Epithelial cell of prostate (primary cell): ENCODE measurements at regions not wholly inside any gene's neighbourhood (a gene's known extent, or its start where the extent isn't known, plus 50 kb on each side); places are given as distances from the start of the nearest gene placed in this dataset.
"Not testable (repeated sequence)": the region's sequence is repeated elsewhere in the genome, so short reads cannot be mapped to it uniquely, and the experiment has no call there.

Experiments used
- DNase-seq: peaks from one replicate; pipeline ENCODE4 v3.0.0-alpha.2; 2011; ENCODE audit warnings: low read depth, low spot score
- H3K27ac ChIP-seq: fragments of 450-650 bp; 2 replicates; pipeline ENCODE4 v1.5.1; 2017; ENCODE audit warnings: mild to moderate bottlenecking

GRCh38 chr6:126880964-126881363 is 237.5 kb upstream of the RSPO3 start:
- H3K27ac ChIP-seq = no peak overlapping the region
- no peak for DNase-seq

DNA sequence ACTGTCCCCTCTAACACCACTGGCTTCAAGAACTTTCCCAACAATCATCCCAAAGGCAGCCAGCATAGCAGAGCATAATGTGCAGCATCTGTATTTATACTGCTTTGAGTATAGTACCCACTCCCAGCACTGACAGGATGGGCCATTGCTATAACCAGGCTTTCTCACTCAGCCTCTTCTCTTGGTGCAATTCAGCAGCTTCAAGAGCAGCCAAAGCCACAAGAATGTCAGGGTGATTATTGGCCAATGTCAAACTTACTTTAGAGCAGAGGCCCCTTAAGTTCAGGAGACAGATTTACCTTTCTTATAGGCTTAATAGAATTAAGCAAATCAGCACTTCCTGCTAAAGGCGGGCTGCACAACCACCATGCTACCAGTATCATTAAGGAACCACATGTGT is 232.4 kb upstream of the RSPO3 start:
- DNase-seq = no peak
- H3K27ac ChIP-seq = no peak overlapping the region

DNA sequence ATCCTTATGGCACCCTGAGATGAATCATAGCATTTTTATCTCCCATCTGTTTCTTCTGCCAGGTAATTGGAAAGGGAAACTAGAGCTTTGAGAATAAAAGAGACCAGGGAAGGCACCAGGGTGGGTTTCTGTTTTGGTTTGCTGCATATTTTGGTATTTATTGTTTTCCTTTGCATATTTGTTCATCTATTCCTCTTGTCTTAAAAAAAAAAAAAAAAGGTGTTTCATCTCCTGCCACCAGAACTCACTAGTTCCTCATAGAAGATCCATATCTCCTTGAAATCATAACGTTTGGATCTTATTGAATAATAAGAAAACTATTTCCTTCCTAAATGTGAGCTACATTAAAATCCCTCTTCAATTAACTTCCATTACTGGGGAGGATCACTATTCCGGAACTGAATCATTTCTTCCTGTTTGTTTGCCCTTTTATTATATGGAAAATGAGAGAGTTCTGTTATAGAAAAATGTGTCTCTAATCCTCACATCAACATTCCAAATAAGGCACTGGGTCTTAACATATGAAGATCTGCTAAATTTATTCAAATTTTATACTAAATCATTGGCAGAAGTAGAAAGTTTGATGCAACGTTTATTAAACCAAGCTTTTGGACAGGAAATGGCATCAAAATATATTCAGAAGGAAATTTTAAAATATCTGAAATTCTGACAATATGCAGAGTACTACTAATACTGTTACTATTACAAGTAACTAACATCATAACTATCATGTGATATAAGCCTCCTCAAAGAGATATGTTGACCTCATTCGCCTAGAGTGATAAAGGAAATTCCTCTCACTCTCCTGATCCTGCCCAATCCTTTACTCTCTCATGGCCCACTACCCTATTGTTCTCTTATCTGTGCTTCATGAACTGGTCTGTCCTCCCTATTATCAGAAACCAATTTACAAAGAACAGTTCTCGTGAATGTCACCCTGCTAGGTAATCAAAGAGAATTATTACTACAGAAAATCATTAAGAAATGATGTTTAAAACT is 229.4 kb upstream of the RSPO3 start:
- no peak overlapping the region for H3K27ac ChIP-seq
- DNase-seq = no peak

GRCh38 chr6:126890055-126890454 is 228.4 kb upstream of the RSPO3 start:
- H3K27ac ChIP-seq = no peak overlapping the region
- no peak for DNase-seq

DNA sequence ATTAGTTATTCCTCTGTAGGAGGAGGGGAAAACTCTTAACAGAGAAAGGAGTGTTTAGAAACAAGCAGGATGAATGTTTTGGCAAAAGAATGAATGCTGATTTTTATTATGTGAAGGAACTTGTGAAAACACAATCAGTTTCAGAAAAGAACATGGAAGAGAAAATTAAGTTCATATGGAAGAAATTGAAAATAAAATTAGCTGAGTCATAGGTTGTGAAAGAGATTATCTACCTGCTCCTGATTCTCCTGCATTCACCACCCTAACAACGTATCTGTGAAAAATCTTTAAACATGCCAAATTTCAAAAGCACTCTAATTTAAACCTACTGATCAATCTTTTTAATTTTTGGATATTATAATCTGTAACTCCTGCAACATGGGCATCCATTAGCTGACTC is 227.3 kb upstream of the RSPO3 start:
- no peak overlapping the region for H3K27ac ChIP-seq
- no peak for DNase-seq

- DNase-seq, H3K27ac ChIP-seq: not testable (repeated sequence)
Observed at GRCh38 chr6:126892869-126893268, 225.6 kb upstream of the RSPO3 start.

DNA sequence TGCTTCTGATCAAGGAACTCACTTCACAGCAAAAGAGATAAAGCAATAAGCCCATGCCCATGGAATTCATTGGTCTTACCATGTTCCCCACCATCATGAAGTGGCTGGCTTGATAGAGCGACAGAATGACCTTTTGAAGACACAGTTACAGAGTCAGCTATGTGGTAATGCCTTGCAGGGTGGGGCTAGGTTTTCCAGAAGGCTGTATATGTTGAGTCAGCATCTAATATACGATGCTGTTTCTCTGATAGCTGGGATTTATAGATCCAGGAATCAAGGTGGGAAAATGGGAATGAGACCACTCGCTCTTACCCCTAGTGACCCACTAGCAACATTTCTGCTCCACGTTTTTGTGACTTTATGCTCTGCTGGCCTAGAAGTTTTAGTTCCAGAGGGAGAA is 220.7 kb upstream of the RSPO3 start:
- no peak overlapping the region for H3K27ac ChIP-seq
- DNase-seq = no peak

- no peak for DNase-seq
- H3K27ac ChIP-seq = no peak overlapping the region
Observed at GRCh38 chr6:126904176-126904575, 214.3 kb upstream of the RSPO3 start.

- no peak overlapping the region for H3K27ac ChIP-seq
- DNase-seq = no peak
Observed at GRCh38 chr6:126905917-126906316, 212.6 kb upstream of the RSPO3 start.

DNA sequence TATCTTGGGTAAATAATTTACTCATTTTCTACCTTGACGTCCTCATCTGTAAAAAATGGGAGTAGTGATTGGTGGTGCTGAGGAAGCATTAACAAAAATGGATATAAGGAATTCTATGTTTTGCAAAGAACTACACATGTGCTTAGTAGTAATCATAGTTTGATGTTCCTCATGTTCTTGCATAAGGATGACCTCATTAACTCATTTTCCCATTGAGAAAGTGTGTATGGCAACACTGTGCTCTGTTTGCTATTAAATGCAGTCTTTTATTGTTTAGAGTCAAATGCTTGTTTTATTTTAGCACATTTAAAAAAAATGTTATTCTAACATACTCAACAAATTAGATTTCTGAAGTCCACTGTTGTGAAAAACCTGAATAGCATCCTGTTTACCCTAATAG is 211.2 kb upstream of the RSPO3 start:
- no peak for DNase-seq
- H3K27ac ChIP-seq = no peak overlapping the region

DNA sequence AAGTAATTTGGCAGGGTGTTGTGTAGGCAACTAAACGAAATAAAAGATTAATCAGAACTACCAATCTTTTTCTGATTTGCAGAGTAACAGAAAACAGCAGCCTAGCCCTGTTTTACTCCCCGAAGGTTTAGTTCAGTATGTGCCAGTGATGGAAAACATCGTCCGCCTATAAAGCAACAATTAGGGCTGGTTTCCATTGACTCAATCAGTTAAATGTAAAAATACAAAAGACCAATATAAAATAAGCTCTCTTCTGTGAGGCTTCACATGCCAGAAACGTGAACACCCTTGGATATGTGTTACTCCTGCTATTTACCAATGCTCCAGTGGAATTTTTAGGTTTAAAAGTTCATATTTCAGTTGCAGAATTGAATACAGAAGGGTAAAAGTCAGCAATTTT is 210.5 kb upstream of the RSPO3 start:
- no peak overlapping the region for H3K27ac ChIP-seq
- no peak for DNase-seq

- H3K27ac ChIP-seq = no peak overlapping the region
Observed at GRCh38 chr6:126909493-126909892, 209.0 kb upstream of the RSPO3 start.

GRCh38 chr6:126913651-126914050 is 204.8 kb upstream of the RSPO3 start:
- no peak for DNase-seq
- H3K27ac ChIP-seq = no peak overlapping the region

More at GRCh38 chr6:126909493-126909892, 209.0 kb upstream of the RSPO3 start:
- no peak for DNase-seq

GRCh38 chr6:126914172-126914571 is 204.3 kb upstream of the RSPO3 start:
- no peak overlapping the region for H3K27ac ChIP-seq
- DNase-seq = no peak

DNA sequence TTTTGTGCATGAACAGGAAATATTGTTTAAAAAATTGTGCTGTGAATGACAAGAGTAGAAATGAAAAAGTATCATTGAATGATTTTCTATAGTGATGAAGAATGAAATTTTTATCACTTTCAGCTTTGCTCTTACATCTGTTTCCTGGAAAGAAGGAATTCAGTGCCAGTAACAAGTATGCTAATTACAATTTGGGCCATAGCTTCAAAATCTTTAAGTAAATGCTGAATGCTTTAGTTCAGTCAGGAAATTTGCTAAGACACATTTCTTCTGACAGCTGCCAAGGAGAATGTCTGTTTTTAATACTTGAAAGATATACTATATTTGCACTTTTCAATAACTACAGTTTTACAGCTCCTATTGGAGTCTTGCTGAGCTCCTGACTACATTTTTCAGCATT is 203.7 kb upstream of the RSPO3 start:
- no peak overlapping the region for H3K27ac ChIP-seq
- DNase-seq = no peak

DNA sequence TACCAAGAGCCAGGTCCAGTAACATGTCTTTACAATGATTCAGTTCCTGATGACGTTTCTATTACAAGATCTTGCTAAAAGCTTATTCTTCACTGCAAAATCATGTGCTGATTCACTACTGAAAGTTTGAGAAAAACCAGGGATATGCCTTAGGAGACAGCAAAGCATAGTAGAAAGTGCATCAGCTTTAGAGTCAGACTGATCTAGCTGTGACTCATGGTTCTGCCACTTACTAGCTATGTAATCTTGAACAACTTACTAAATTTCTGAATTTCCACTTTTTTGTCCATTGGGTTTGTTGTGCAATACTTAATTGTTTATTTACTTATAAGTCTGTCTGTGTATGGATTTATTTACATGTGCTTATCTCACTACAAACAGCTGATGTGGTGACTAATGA is 198.5 kb upstream of the RSPO3 start:
- peak; percentile 16 for DNase-seq
- H3K27ac ChIP-seq = peak overlapping the region; percentile 37

DNA sequence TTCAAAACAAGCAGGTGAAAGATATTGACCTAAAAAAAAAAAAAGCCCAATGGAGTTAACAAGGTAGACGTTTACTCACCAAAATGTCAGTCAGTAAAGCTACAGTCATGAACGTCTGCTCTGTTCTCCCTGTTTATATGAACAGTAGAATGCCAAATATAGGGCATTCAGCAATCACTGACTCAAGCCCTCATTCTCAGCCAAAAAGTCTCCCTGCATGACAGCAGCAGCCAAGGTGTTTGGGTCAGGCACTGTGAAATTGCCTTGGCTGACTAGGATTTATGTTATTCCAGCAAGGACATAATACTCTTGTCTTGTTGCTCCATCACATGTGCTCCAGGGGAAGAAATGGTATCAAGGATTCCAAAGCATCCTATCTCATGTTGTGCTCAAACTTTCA is 194.7 kb upstream of the RSPO3 start:
- DNase-seq = no peak
- no peak overlapping the region for H3K27ac ChIP-seq

DNA sequence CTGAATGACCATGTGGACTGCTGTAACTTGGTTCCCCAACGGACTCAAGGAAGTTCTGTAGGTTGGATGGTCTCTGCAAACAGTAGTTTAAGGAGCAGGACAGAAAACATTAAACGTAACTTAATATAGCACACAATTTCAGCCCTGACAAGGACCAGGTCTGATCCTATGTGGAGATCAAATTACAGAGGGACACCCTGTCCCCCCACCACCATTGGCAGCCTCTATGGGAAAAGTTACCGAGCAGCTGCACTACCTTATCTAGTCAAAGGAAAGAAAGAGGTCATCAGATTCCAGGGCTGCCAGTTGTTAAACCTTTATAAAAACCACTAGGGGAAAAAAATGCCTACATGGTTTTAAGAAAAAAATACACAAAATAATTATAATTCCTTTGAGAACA is 191.5 kb upstream of the RSPO3 start:
- no peak overlapping the region for H3K27ac ChIP-seq
- DNase-seq = no peak

- no peak for DNase-seq
- no peak overlapping the region for H3K27ac ChIP-seq
Observed at GRCh38 chr6:126927841-126928240, 190.6 kb upstream of the RSPO3 start.

DNA sequence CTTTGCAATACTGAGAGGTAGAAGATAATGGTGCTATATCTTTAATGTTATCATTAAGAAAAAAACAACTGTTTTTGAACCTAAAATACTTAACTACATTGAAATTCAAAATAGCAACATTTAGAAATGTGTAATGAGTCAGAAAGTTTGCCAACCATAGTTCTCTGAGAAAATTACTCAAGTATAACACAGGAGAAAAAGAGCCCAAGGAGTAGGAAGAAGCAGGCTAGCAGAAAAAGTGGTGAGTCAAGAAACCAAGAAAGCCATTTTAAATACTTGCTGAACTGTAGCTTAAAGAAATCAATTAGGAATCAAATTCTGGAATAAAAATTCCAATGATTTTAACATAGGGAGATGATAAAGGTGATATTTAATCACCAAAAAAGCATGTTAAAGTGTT is 181.0 kb upstream of the RSPO3 start:
- no peak overlapping the region for H3K27ac ChIP-seq
- no peak for DNase-seq

DNA sequence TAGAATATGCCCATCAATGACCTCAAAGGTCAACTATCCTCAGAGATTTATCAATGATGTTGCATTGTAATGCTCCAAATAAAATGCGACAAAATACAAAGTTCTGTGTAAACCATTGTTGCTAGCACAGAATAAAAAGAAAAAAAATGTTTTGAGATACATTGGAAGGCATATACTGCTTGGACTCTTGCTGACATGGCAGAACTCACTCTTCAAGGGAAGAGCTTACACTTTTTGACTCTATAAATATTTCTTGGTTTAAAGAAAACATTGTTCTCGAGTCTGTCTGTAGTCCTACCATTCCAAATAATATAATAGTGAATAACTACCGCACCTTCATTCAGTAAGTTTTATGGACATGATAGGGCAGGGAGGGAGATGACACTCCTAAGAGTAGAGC is 178.7 kb upstream of the RSPO3 start:
- no peak overlapping the region for H3K27ac ChIP-seq
- no peak for DNase-seq

- DNase-seq = no peak
- no peak overlapping the region for H3K27ac ChIP-seq
Observed at GRCh38 chr6:126941751-126942150, 176.7 kb upstream of the RSPO3 start.
